NT2/D1 (cell line): ENCODE measurements at regions not wholly inside any gene's neighbourhood (a gene's known extent, or its start where the extent isn't known, plus 50 kb on each side); places are given as distances from the start of the nearest gene placed in this dataset.

Experiments used
- DNase-seq: peaks from one replicate; pipeline ENCODE4 v3.0.0-alpha.2; 2011; ENCODE audit warnings: low read depth, low spot score
- H3K27me3 ChIP-seq: 2 replicates; pipeline ENCODE4 v1.6.0; 2011; ENCODE audit warnings: mild to moderate bottlenecking; ENCODE audit not compliant: insufficient read length, insufficient read depth
- H3K36me3 ChIP-seq: 2 replicates; pipeline ENCODE4 v1.6.1; 2011; ENCODE audit warnings: mild to moderate bottlenecking, low read length, mixed read lengths; ENCODE audit not compliant: insufficient read depth, insufficient read length
- H3K4me1 ChIP-seq: 2 replicates; pipeline ENCODE4 v1.5.1; 2011; ENCODE audit not compliant: insufficient read depth, insufficient read length
- H3K4me3 ChIP-seq: 2 replicates; pipeline ENCODE4 v1.5.1; 2011; ENCODE audit warnings: low read depth; ENCODE audit not compliant: insufficient read length
- H3K9ac ChIP-seq: 2 replicates; pipeline ENCODE4 v1.6.0; 2011; ENCODE audit warnings: low read depth; ENCODE audit not compliant: insufficient read length
- H3K9me3 ChIP-seq: 2 replicates; pipeline ENCODE4 v1.5.1; 2011; ENCODE audit warnings: mild to moderate bottlenecking, low read length; ENCODE audit not compliant: insufficient read depth
- SUZ12 ChIP-seq: IDR thresholded peaks from 2 replicates; pipeline ENCODE4 v1.6.1; 2011; ENCODE audit not compliant: insufficient read length, insufficient read depth; ENCODE audit errors: extremely low read depth
- YY1 ChIP-seq: IDR thresholded peaks from 2 replicates; pipeline ENCODE4 v1.6.1; 2011; ENCODE audit not compliant: insufficient read length, insufficient read depth
- ZNF274 ChIP-seq: IDR thresholded peaks from 2 replicates; pipeline ENCODE4 v1.6.1; 2011; ENCODE audit warnings: mild to moderate bottlenecking, low read depth, low read length

DNA sequence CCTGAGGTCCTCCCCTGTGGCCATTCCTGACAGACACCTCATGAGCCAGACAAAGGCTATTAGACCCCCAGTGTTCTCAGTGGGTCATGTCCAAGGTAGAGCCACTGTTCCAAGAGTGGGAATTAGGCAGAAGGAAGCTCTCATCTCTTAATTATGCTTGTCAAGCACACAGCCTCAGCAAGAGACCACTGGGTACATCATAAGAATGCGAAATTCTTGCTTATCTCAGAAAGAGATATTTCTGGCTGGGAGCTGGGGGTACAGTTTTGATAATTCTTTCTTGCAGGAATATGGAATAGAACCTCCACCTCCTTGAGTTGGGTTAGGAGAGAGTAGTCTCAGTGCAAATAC, 1280.0 kb upstream of the CNTN5 start:
- Histone ChIP-seq H3K9me3 (peaks cover 7% of the 10 kb centered on the region; the same call in 1 of the 2 replicates), H3K36me3 (no peaks in the 10 kb centered on the region), H3K4me3 (no peak overlapping the region), H3K4me1 (no peaks in the 10 kb centered on the region), H3K9ac (no peak overlapping the region), H3K27me3 (no peaks in the 10 kb centered on the region)
- DNase-seq: no peak
- TF ChIP-seq ZNF274: no peak
- TF ChIP-seq YY1: no peak

DNA sequence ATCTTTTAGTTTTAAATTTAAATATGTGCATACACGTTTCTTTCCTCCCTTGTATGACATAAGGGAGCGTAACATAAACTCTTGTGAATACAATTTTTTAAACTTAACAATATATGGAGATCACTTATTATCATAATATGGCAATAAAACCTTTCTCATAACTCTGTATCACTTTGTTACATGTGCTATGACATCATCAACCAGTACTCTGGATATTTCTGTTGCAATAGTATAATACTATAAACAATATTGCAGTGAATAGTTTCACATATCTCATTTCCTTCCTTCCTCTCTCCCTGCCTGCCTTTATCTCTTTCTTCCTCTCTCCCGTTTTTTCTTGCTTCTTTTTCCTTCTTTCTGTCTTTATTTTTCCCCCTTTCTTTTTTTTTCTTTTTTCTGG, 1278.0 kb upstream of the CNTN5 start:
- H3K9ac ChIP-seq: no peak overlapping the region
- no peaks in the 10 kb centered on the region for H3K4me1 ChIP-seq
- TF ChIP-seq YY1: no peak
- TF ChIP-seq ZNF274: no peak
- no peak overlapping the region for H3K4me3 ChIP-seq
- H3K36me3 ChIP-seq: no peaks in the 10 kb centered on the region
- no peak for DNase-seq
- peaks cover 7% of the 10 kb centered on the region; the same call in 1 of the 2 replicates for H3K9me3 ChIP-seq
- no peaks in the 10 kb centered on the region for H3K27me3 ChIP-seq

DNA sequence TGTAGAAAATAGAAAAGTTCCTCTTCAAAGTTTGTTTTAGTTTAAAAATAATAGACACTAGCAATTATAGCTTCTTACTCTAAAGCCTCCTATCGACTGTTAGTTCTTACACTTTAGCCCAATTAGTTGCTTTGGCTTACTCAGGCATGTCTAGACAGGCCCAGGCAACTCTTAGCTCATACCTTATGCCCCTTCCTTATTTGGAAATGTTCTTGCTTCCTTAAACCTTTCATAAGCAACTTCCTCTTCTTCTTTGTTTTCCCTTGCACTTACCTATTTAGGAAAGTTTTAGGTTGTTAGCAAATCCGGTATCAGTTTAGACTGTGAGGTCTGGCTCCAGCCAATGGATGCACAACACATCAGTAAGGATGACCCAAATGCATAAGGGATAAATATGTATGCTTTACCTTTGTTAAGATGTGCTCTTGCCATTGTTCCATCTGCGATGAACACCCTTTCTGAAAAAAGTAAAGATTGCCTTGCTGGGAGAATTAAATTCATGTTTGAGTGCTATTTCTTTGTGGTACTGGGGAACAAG, 1277.5 kb upstream of the CNTN5 start:
- peaks cover 7% of the 10 kb centered on the region; the same call in 1 of the 2 replicates for H3K9me3 ChIP-seq
- no peak for TF ChIP-seq ZNF274
- no peak for TF ChIP-seq SUZ12
- TF ChIP-seq YY1: no peak

DNA sequence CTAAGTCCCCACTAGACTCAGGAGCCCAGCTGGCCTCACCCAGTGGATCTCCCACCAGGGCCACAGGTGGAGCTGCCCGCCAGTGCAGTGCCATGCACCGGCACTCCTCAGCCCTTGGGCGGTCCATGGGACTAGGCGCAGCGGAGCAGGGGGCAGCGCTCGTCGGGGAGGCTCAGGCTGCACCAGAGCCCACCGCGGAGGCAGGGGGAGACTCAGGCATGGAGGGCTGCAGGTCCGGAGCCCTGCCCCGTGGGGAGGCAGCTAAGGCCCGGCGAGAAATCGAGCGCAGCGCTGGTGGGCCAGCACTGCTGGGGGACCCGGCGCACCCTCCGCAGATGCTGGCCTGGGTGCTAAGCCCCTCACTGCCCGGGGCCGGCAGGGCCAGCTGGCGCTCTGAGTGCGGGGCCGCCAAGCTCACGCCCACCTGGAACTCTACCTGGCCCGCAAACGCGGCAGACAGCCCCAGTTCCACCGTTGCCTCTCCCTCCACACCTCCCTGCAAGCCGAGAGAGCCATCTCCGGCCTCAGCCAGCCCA, 1275.2 kb upstream of the CNTN5 start:
- Histone ChIP-seq H3K9me3 (peaks cover 7% of the 10 kb centered on the region; the same call in 1 of the 2 replicates), H3K4me3 (no peak overlapping the region), H3K36me3 (no peaks in the 10 kb centered on the region), H3K27me3 (no peaks in the 10 kb centered on the region), H3K4me1 (no peaks in the 10 kb centered on the region), H3K9ac (no peak overlapping the region)
- TF ChIP-seq SUZ12: no peak
- TF ChIP-seq ZNF274: no peak
- TF ChIP-seq YY1: no peak
- DNase-seq: no peak

More for the DNA sequence above, 1277.5 kb upstream of the CNTN5 start:
- no peaks in the 10 kb centered on the region for H3K36me3 ChIP-seq
- H3K4me3 ChIP-seq: no peak overlapping the region
- H3K4me1 ChIP-seq: no peaks in the 10 kb centered on the region
- no peak overlapping the region for H3K9ac ChIP-seq
- H3K27me3 ChIP-seq: no peaks in the 10 kb centered on the region
- DNase-seq: no peak

DNA sequence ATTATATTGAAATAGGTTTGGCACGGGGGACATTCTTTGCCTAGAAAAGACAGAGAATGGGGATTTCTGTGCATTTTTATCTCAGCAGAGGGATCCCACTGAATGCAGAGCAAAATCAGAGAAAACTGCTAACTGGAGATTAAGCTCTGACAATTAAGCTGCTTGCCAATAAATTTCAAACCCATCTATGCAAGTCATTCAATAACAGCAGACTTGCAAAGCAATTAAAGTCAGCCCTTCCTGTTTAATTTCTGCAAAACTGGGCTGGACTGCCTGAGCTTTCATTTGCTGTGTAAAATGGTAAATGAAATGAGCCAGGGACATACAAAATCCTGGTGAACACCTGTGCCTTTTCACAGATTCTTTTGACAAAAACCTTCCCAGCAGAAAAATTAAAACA, 1273.9 kb upstream of the CNTN5 start:
- Histone ChIP-seq H3K9me3 (peaks cover 7% of the 10 kb centered on the region; the same call in 1 of the 2 replicates), H3K27me3 (no peaks in the 10 kb centered on the region), H3K4me1 (no peaks in the 10 kb centered on the region), H3K36me3 (no peaks in the 10 kb centered on the region), H3K9ac (no peak overlapping the region), H3K4me3 (no peak overlapping the region)
- no peak for TF ChIP-seq ZNF274
- TF ChIP-seq SUZ12: no peak
- TF ChIP-seq YY1: no peak
- no peak for DNase-seq

DNA sequence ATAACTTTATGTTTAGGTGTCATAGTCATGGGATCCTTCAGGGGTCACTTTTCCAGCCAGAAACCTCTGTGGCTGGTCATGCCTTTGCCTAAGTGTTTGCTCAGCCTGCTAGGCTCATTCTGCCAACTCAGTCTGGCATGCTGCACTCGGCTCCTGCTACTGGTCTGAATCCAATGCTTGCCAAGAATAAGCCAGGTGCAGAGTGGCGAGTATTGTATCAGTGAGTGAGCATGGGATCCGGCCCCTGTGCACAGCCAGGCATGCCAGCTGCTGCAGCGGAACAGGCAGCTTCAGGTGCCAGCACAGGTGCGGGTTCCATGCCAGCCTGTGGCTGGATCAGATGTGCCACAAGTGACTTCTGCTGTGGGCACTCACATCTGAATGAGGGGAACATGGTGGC, 1269.3 kb upstream of the CNTN5 start:
- TF ChIP-seq ZNF274 (no peak), SUZ12 (no peak), YY1 (no peak)
- Histone ChIP-seq H3K9ac (no peak overlapping the region), H3K36me3 (no peaks in the 10 kb centered on the region), H3K4me3 (no peak overlapping the region), H3K27me3 (no peaks in the 10 kb centered on the region), H3K4me1 (no peaks in the 10 kb centered on the region), H3K9me3 (peaks cover 3% of the 10 kb centered on the region; the same call in 1 of the 2 replicates)
- DNase-seq: no peak

DNA sequence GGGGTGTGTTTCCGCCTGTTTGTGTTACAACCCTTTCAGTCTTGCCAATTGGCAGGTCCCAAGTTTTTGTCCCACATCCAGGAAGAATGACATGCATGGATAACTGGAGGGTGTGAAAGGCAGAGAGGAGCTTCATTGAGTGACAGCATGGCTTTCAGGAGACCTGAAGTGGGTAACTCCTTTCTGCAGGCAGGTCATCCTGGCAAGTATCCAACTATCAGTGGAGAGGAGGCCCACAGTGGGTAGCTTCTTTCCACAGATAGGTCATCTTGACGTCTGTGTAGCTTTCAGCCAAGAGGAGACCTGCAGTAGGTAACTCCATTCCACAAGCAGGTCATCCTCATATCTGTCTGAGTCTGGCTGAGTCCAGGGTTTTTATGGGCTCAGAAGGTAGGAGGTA, 1268.8 kb upstream of the CNTN5 start:
- Histone ChIP-seq H3K36me3 (no peaks in the 10 kb centered on the region), H3K4me3 (no peak overlapping the region), H3K27me3 (no peaks in the 10 kb centered on the region), H3K9ac (no peak overlapping the region), H3K9me3 (peaks cover 3% of the 10 kb centered on the region; the same call in 1 of the 2 replicates), H3K4me1 (no peaks in the 10 kb centered on the region)
- no peak for DNase-seq
- TF ChIP-seq ZNF274 (no peak), YY1 (no peak), SUZ12 (no peak)
